ENCODE measurements at regions not wholly inside any gene's neighbourhood (a gene's known extent, or its start where the extent isn't known, plus 50 kb on each side); places are given as distances from the start of the nearest gene placed in this dataset.

DNA sequence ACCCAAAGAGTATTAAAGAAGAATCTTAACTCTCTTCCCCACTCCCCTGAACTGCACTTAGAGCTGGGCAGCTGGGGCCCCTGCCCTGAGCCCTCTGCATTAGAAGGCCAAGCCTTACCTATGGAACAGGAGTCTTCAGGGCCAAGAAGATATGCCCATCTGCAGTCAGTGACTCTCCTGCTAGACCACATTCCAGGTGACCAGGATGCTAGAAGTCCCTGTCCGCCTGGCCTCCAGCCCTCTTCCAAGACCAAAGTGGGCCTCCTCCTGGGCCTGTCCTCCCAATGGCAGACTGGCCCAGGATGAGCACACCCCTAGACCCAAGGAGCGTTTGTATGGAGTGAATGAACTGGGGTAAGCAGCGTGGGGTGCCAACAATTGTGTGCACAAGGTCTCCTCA, 259.1 kb downstream of the LY86 start:
- no peaks in the 10 kb centered on the region for H3K9me3 ChIP-seq
- WGBS, result 77% methylated on average over 3 of the region's 3 CpGs
- no peak for DNase-seq (ENCODE audit: low spot score in 2 of 2)
- H3K4me1 ChIP-seq, result no peaks in the 10 kb centered on the region
- no peaks in the 10 kb centered on the region for H3K27me3 ChIP-seq
- H3K36me3 ChIP-seq, result no peaks in the 10 kb centered on the region
- no peak overlapping the region for H3K4me3 ChIP-seq
- TF ChIP-seq, protein P1, sequence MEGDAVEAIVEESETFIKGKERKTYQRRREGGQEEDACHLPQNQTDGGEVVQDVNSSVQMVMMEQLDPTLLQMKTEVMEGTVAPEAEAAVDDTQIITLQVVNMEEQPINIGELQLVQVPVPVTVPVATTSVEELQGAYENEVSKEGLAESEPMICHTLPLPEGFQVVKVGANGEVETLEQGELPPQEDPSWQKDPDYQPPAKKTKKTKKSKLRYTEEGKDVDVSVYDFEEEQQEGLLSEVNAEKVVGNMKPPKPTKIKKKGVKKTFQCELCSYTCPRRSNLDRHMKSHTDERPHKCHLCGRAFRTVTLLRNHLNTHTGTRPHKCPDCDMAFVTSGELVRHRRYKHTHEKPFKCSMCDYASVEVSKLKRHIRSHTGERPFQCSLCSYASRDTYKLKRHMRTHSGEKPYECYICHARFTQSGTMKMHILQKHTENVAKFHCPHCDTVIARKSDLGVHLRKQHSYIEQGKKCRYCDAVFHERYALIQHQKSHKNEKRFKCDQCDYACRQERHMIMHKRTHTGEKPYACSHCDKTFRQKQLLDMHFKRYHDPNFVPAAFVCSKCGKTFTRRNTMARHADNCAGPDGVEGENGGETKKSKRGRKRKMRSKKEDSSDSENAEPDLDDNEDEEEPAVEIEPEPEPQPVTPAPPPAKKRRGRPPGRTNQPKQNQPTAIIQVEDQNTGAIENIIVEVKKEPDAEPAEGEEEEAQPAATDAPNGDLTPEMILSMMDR (IDR thresholded peaks at IDR 0.05), result no peak
- TF ChIP-seq POLR2A (IDR thresholded peaks at IDR 0.05), result no peak
- TF ChIP-seq POLR2AphosphoS5 (IDR thresholded peaks at IDR 0.05), result no peak
- no peak for TF ChIP-seq EP300 (IDR thresholded peaks at IDR 0.05)
- H3K27ac ChIP-seq, result no peak overlapping the region

DNA sequence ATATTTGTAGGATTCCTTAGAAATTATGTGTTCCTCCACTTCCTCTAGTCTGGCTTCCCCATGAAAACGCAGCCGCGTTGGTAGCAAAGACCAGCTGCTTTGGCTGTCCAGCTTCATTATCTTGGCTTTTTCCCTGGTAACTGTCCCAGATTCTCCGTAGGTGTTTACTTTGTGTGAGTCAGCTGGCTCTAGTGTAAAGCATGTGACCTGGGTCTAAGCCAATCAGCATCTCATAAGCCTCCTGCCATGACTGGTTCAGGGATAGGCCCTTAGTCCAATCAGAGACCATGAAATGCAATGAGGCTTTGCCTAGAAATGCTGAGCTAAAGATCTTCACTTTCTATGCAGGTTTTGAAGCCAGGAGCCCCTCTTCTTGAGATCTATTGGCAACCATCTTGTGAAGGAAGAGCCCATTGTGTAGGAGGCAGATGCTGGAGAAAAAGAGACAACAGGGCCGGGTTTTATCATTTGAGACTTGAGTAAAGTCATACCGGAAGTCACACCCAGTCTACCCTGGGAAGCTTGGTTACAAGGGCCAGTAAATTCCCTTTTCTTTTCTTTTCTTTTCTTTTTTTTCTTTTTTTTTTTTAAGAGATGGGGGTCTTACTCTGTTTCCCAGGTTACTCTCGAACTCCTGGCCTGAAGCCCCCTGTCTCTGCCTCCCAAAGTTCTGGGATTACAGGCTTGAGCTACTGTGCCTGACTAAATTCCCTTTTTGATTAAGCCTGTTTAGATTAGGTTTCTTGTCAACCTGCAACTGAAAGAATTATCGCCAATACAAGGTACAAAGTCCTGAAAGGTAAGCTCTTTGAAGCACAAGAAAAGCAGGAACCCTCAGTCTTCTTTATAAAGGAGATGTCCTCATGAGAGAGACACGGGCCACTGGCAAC, 256.5 kb upstream of the RREB1 start:
- WGBS, result 79% methylated on average over 9 of the region's 9 CpGs
- no peak for DNase-seq (ENCODE audit: low spot score in 2 of 2)
- Histone ChIP-seq H3K27ac (no peak overlapping the region), H3K36me3 (no peaks in the 10 kb centered on the region), H3K4me1 (peaks cover 5% of the 10 kb centered on the region), H3K27me3 (no peaks in the 10 kb centered on the region), H3K4me3 (no peak overlapping the region), H3K9me3 (no peaks in the 10 kb centered on the region)
- TF ChIP-seq POLR2AphosphoS5 (IDR thresholded peaks at IDR 0.05) (no peak), EP300 (IDR thresholded peaks at IDR 0.05) (no peak), POLR2A (IDR thresholded peaks at IDR 0.05) (no peak)
- TF ChIP-seq, protein P1 (IDR thresholded peaks at IDR 0.05), result no peak

DNA sequence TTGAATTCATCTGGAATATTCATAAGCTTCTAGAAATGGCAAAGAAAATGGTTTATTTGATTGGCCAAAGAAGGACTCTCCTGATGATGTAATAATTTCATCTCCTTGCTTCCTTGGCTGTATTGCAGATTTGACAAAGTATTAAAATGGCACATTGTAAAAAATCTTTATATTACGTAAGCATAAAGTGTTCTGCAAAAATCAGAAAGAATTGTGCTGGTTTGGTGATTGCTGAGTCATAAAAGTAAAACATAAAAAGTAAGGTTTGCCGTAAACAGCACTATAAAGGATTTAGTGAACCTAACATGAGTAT, 255.9 kb upstream of the RREB1 start:
- DNase-seq (ENCODE audit: low spot score in 2 of 2), result no peak
- Histone ChIP-seq H3K27me3 (no peaks in the 10 kb centered on the region), H3K27ac (no peak overlapping the region), H3K36me3 (no peaks in the 10 kb centered on the region), H3K9me3 (no peaks in the 10 kb centered on the region), H3K4me3 (no peak overlapping the region), H3K4me1 (peaks cover 11% of the 10 kb centered on the region)
- TF ChIP-seq, protein P1 (IDR thresholded peaks at IDR 0.05), result no peak
- TF ChIP-seq POLR2A (IDR thresholded peaks at IDR 0.05), result no peak
- TF ChIP-seq POLR2AphosphoS5 (IDR thresholded peaks at IDR 0.05), result no peak
- no peak for TF ChIP-seq EP300 (IDR thresholded peaks at IDR 0.05)
- 89% methylated on average over 2 of the region's 2 CpGs for WGBS

DNA sequence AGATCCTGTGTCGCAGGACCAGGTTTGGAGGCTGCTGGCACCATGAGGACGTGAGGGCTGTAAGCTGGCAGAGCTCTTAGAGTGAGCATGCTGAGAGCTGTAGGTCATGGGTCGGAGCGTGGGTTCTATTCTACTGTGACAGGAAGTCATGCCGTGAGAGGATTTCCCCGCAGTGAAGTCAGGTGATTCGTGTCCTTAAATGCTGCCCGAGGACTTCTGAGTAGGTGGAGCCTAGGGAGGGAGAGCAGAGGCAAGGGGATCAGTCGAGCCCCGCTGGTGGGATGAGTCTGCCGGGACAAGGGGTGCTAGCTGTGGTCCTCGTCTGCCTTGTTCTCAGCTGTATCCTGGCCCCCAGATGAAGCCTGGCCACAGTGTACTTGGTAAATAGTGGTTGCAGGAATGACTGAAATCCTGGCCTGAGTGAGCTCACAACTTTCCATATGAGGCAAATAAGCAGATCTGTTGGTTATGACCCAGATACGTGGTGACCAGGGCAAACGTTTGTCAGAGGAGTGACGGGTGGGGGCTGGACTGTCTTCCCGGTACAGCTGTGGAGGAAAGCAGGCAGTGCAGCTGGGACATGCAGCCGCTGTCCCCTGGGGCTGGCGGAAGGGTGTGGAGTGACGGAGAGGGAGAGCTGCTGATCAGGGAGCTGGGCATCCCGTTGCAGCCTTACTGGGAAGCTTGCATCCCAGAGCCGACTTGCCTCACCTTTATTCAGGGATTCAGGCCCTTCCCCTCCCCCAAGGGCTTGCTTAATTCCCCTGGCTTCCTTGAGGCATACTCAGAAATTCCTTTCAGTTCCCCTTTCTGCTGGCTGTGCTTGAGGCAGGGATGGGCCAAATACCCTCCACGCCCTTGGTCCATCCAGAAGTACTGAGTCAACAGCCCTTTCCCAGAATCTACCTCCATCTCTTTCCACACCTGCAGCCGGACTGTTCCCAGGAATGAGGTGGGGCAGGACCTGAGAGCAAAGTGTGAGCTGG, 250.9 kb upstream of the RREB1 start:
- peaks cover 25% of the 10 kb centered on the region for H3K4me1 ChIP-seq
- no peaks in the 10 kb centered on the region for H3K27me3 ChIP-seq
- peak overlapping the region; percentile 39 for H3K27ac ChIP-seq
- TF ChIP-seq EP300 (IDR thresholded peaks at IDR 0.05), result no peak
- TF ChIP-seq POLR2AphosphoS5 (IDR thresholded peaks at IDR 0.05), result peak in 1 of 3 donors; percentile 5
- H3K4me3 ChIP-seq, result peak overlapping the region; percentile 19
- DNase-seq (ENCODE audit: low spot score in 2 of 2), result peak; percentile 79 to 84
- 12% methylated on average over 19 of the region's 23 CpGs for WGBS
- H3K9me3 ChIP-seq, result no peaks in the 10 kb centered on the region
- no peaks in the 10 kb centered on the region for H3K36me3 ChIP-seq

DNA sequence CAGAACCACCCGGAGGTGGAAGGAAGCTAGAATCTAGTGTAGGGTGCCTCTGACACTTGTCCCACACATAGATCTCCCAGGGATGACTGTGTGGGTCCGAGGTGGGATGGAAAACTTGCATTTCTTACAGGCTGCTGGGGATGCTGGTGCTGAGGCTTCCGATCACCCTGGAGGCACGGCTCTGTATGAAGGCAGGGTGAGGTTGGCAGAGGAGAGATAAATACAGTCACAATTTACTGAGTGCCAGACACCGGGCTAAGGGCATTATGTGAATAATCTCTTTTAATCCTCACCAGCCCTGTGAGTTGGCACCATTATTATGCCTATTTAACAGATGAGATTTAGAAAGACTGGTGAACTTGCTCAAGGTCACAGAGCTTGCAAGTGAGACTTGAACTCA, 250.2 kb upstream of the RREB1 start:
- no peak for TF ChIP-seq POLR2AphosphoS5 (IDR thresholded peaks at IDR 0.05)
- TF ChIP-seq, protein P1 (IDR thresholded peaks at IDR 0.05), result no peak
- no peak for TF ChIP-seq POLR2A (IDR thresholded peaks at IDR 0.05)
- TF ChIP-seq EP300 (IDR thresholded peaks at IDR 0.05), result no peak
- H3K9me3 ChIP-seq, result no peaks in the 10 kb centered on the region
- no peak for DNase-seq (ENCODE audit: low spot score in 2 of 2)
- WGBS, result 68% methylated on average over 5 of the region's 5 CpGs
- H3K36me3 ChIP-seq, result no peaks in the 10 kb centered on the region
- H3K4me1 ChIP-seq, result peaks cover 25% of the 10 kb centered on the region
- peak overlapping the region; percentile 39 for H3K27ac ChIP-seq
- no peaks in the 10 kb centered on the region for H3K27me3 ChIP-seq
- no peak overlapping the region for H3K4me3 ChIP-seq
